H1 (cell line): ENCODE measurements at regions not wholly inside any gene's neighbourhood (a gene's known extent, or its start where the extent isn't known, plus 50 kb on each side); places are given as distances from the start of the nearest gene placed in this dataset.

Source experiments
- BRCA1 ChIP-seq: IDR thresholded peaks from 2 replicates; pipeline ENCODE4 v1.6.1; 2012; ENCODE audit warnings: low read depth, low read length, improper control_type of control experiment
- CBX8 ChIP-seq: fragments of 300-800, 300-1000 bp; sonication (generic); IDR thresholded peaks from 2 replicates; pipeline ENCODE4 v1.7.1; 2016; ENCODE audit warnings: low read depth, low read length, borderline replicate concordance
- CHD7 ChIP-seq: fragments of 300-600 bp; sonication (generic); IDR thresholded peaks from 2 replicates; pipeline ENCODE4 v1.7.1; 2012; ENCODE audit warnings: low read length, moderate library complexity, mild to moderate bottlenecking, inconsistent platforms; ENCODE audit not compliant: insufficient replicate concordance
- GTF2F1 ChIP-seq: IDR thresholded peaks from 2 replicates; pipeline ENCODE4 v1.6.1; 2012; ENCODE audit warnings: low read depth, low read length, improper control_type of control experiment, borderline replicate concordance
- KDM1A ChIP-seq: fragments of 200-600, 300-600 bp; sonication (generic); IDR thresholded peaks from 2 replicates; pipeline ENCODE4 v1.7.1; 2016; ENCODE audit warnings: mild to moderate bottlenecking, low read length, borderline replicate concordance
- MAX ChIP-seq: IDR thresholded peaks from 2 replicates; pipeline ENCODE4 v1.6.1; 2012; ENCODE audit warnings: inconsistent platforms
- POLR2AphosphoS5 ChIP-seq: IDR thresholded peaks from 2 replicates; pipeline ENCODE4 v1.6.1; 2011; ENCODE audit warnings: low read depth, low read length
- RAD21 ChIP-seq, 2 experiments: IDR thresholded peaks in 1 of 2; conservative IDR thresholded peaks in 1 of 2; 2 replicates each; pipeline ENCODE4 v1.6.1; 2011; ENCODE audit warnings: low read depth in 2 of 2, low read length in 2 of 2, improper control_type of control experiment in 1 of 2, inconsistent platforms in 1 of 2, mild to moderate bottlenecking in 1 of 2, moderate library complexity in 1 of 2
- SIN3A ChIP-seq, 2 experiments: IDR thresholded peaks in 1 of 2; conservative IDR thresholded peaks in 1 of 2; 2 replicates each; pipeline ENCODE4 v1.6.1; 2011 to 2012; ENCODE audit warnings: low read length in 2 of 2, improper control_type of control experiment in 1 of 2, low read depth in 1 of 2, mild to moderate bottlenecking in 1 of 2
- SP1 ChIP-seq: IDR thresholded peaks from 2 replicates; pipeline ENCODE4 v1.6.1; 2011; ENCODE audit warnings: low read depth, low read length
- SP2 ChIP-seq: IDR thresholded peaks from 2 replicates; pipeline ENCODE4 v1.6.1; 2012; ENCODE audit warnings: mild to moderate bottlenecking, low read length, inconsistent platforms
- SP4 ChIP-seq: IDR thresholded peaks from 2 replicates; pipeline ENCODE4 v1.6.1; 2012; ENCODE audit warnings: low read length, inconsistent platforms
- SUZ12 ChIP-seq: fragments of 200-600 bp; sonication (generic); IDR thresholded peaks from 2 replicates; pipeline ENCODE4 v1.6.1; 2012; ENCODE audit warnings: mild to moderate bottlenecking, inconsistent platforms, low read length, moderate library complexity, mixed read lengths

GRCh38 chr22:48901324-48901723 lies 926.3 kb downstream of the BRD1 start (continued):
- no peak for TF ChIP-seq CHD7
- TF ChIP-seq GTF2F1: no peak
- TF ChIP-seq RAD21 (IDR thresholded peaks at IDR 0.05 in 1 of 2, conservative IDR thresholded peaks at IDR 0.05 in 1 of 2; ENCODE audit: low read depth in 2 of 2, low read length in 2 of 2): no peak
- no peak for TF ChIP-seq POLR2AphosphoS5
- no peak for TF ChIP-seq BRCA1
- no peak for TF ChIP-seq SUZ12
- no peak for TF ChIP-seq MAX
- no peak for TF ChIP-seq CBX8
- no peak for TF ChIP-seq SIN3A (conservative IDR thresholded peaks at IDR 0.05 in 1 of 2, IDR thresholded peaks at IDR 0.05 in 1 of 2; ENCODE audit: low read depth in 1 of 2, low read length in 2 of 2)
- no peak for TF ChIP-seq KDM1A
- no peak for TF ChIP-seq SP4
- TF ChIP-seq SP1: no peak
- no peak for TF ChIP-seq SP2
- TF ChIP-seq, all 59 proteins: peak for 0
